Peyer's patch (tissue), 4 donors: ENCODE measurements at regions not wholly inside any gene's neighbourhood (a gene's known extent, or its start where the extent isn't known, plus 50 kb on each side); places are given as distances from the start of the nearest gene placed in this dataset.

Experiments
- DNase-seq, 3 donors: peaks; one replicate each; pipeline ENCODE4 v3.0.0-alpha.2; 2017 to 2019
- H3K27ac ChIP-seq, 4 donors: fragments of 200-600 bp; sonication (generic); one replicate each; pipeline ENCODE4 v1.5.1; 2016 to 2019
- H3K27me3 ChIP-seq, 2 donors: fragments of 200-600 bp; sonication (generic); one replicate each; pipeline ENCODE4 v1.5.1; 2019
- H3K36me3 ChIP-seq, 3 donors: fragments of 200-600 bp; sonication (generic); one replicate each; pipeline ENCODE4 v1.5.1; 2016 to 2019
- H3K4me1 ChIP-seq, 4 donors: fragments of 200-600 bp; sonication (generic); one replicate each; pipeline ENCODE4 v1.5.1; 2016 to 2019
- H3K4me3 ChIP-seq, 4 donors: fragments of 200-600 bp; sonication (generic); 1 replicate in 3 of 4; 2 replicates in 1 of 4; pipeline ENCODE4 v1.5.1; 2016 to 2019; ENCODE audit warnings: mild to moderate bottlenecking in 1 of 4
- H3K9me3 ChIP-seq, 4 donors: fragments of 200-600 bp; sonication (generic); one replicate each; pipeline ENCODE4 v1.5.1; 2016 to 2019; ENCODE audit warnings: mild to moderate bottlenecking in 1 of 4
- POLR2A ChIP-seq, 2 donors: fragments of 450-650 bp; IDR thresholded peaks; one replicate each; pipeline ENCODE4 v1.5.1; 2017; ENCODE audit warnings: antibody characterized with exemption in 2 of 2, mild to moderate bottlenecking in 2 of 2, moderate library complexity in 2 of 2
- TF ChIP-seq, protein P1 (sequence below), 6 experiments: fragments of 450-650 bp in 4 of 6; fragments of 200-600 bp in 2 of 6; sonication (generic) in 1 of 6; IDR thresholded peaks; one replicate each; pipeline ENCODE4 v1.5.1; 2017 to 2019; ENCODE audit warnings: antibody characterized with exemption in 6 of 6, mild to moderate bottlenecking in 3 of 6, moderate library complexity in 1 of 6

DNA sequence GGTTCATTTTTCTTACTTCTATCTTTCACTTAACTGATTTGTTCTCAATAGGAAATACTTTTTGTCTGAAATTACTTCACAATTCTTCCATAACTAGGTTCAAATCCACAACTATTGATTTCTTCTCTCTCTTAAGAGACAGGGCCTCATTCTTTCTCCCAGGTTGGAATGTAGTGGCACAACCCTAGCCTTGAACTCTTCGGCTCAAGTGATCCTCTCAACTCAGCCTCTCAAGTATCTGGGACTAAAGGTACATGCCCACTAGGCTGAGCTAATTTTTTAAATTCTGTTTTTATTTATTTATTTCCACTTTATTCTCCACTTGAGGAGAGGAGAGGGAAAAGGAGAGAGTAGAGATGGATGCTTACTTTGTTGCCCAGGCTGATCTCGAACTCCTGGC is 370.4 kb upstream of the PLXNA2 start:
- Histone ChIP-seq H3K9me3 (no peaks in the 10 kb centered on the region), H3K27me3 (no peaks in the 10 kb centered on the region), H3K4me1 (no peaks in the 10 kb centered on the region), H3K27ac (no peak overlapping the region), H3K4me3 (no peak overlapping the region), H3K36me3 (no peaks in the 10 kb centered on the region)
- no peak for DNase-seq
- TF ChIP-seq, protein P1, sequence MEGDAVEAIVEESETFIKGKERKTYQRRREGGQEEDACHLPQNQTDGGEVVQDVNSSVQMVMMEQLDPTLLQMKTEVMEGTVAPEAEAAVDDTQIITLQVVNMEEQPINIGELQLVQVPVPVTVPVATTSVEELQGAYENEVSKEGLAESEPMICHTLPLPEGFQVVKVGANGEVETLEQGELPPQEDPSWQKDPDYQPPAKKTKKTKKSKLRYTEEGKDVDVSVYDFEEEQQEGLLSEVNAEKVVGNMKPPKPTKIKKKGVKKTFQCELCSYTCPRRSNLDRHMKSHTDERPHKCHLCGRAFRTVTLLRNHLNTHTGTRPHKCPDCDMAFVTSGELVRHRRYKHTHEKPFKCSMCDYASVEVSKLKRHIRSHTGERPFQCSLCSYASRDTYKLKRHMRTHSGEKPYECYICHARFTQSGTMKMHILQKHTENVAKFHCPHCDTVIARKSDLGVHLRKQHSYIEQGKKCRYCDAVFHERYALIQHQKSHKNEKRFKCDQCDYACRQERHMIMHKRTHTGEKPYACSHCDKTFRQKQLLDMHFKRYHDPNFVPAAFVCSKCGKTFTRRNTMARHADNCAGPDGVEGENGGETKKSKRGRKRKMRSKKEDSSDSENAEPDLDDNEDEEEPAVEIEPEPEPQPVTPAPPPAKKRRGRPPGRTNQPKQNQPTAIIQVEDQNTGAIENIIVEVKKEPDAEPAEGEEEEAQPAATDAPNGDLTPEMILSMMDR (IDR thresholded peaks at IDR 0.05), result no peak
- TF ChIP-seq POLR2A (IDR thresholded peaks at IDR 0.05), result no peak

DNA sequence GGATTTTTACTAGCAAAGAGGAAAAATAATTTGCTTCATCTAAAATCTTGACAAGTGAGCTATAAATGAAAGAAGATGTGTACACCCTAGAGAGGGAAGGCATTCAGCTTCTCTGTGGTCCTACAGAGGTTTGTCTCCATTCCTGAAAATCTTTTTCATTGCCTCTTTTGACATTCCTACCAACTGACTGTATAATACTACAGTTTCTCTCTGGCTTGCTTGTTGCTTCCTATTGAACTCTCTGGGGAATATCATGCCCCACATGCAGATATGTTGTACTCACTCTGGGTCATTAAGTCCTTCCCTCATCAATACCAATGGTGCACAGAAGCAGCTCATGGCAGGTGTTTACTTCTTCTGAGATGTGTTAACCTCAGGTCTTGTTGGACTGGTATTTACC is 371.2 kb upstream of the PLXNA2 start:
- Histone ChIP-seq H3K9me3 (no peaks in the 10 kb centered on the region), H3K4me3 (no peak overlapping the region), H3K27me3 (no peaks in the 10 kb centered on the region), H3K27ac (no peak overlapping the region), H3K4me1 (no peaks in the 10 kb centered on the region), H3K36me3 (no peaks in the 10 kb centered on the region)
- TF ChIP-seq, protein P1 (IDR thresholded peaks at IDR 0.05), result no peak
- no peak for TF ChIP-seq POLR2A (IDR thresholded peaks at IDR 0.05)
- DNase-seq, result no peak

GRCh38 chr1:208616776-208617175 is 372.6 kb upstream of the PLXNA2 start:
- no peak for TF ChIP-seq POLR2A (IDR thresholded peaks at IDR 0.05)
- TF ChIP-seq, protein P1 (IDR thresholded peaks at IDR 0.05), result no peak
- Histone ChIP-seq H3K4me3 (no peak overlapping the region), H3K27me3 (no peaks in the 10 kb centered on the region), H3K4me1 (no peaks in the 10 kb centered on the region), H3K9me3 (no peaks in the 10 kb centered on the region), H3K36me3 (no peaks in the 10 kb centered on the region), H3K27ac (no peak overlapping the region)
- DNase-seq, result no peak

GRCh38 chr1:208628022-208628914 is 384.1 kb upstream of the PLXNA2 start:
- Histone ChIP-seq H3K4me1 (no peaks in the 10 kb centered on the region), H3K27me3 (no peaks in the 10 kb centered on the region), H3K9me3 (no peaks in the 10 kb centered on the region), H3K36me3 (no peaks in the 10 kb centered on the region), H3K4me3 (no peak overlapping the region), H3K27ac (no peak overlapping the region)
- TF ChIP-seq POLR2A (IDR thresholded peaks at IDR 0.05), result no peak
- DNase-seq, result no peak

- no peak for DNase-seq
- H3K4me3 ChIP-seq, result no peak overlapping the region
- TF ChIP-seq, protein P1 (IDR thresholded peaks at IDR 0.05), result no peak
- no peak for TF ChIP-seq POLR2A (IDR thresholded peaks at IDR 0.05)
- no peaks in the 10 kb centered on the region for H3K9me3 ChIP-seq
- no peaks in the 10 kb centered on the region for H3K36me3 ChIP-seq
- H3K27me3 ChIP-seq, result no peaks in the 10 kb centered on the region
- no peaks in the 10 kb centered on the region for H3K4me1 ChIP-seq
- no peak overlapping the region for H3K27ac ChIP-seq
Measured at GRCh38 chr1:208631092-208631491, 386.9 kb upstream of the PLXNA2 start.

DNA sequence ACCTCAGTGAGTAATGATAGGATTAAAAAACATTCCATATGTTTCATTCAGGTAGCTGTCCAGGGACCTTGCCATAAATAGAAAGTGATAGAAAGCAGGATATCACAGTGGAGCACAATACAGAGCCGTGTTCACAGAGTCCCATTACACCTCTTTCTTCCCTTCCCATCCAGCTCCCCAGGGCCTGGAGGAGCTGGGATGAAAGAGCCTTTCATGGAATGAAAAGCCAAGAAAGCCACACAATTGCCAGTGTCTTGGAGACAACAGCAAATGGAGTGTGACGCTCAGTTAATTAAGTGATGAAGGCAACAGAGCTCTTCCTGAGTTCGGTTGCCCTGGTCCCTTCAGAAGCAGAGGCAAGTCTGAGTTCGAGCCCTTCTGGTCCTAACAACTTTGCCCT is 387.3 kb upstream of the PLXNA2 start:
- Histone ChIP-seq H3K4me3 (no peak overlapping the region), H3K9me3 (no peaks in the 10 kb centered on the region), H3K27ac (no peak overlapping the region), H3K4me1 (no peaks in the 10 kb centered on the region), H3K27me3 (no peaks in the 10 kb centered on the region), H3K36me3 (no peaks in the 10 kb centered on the region)
- no peak for TF ChIP-seq POLR2A (IDR thresholded peaks at IDR 0.05)
- TF ChIP-seq, protein P1 (IDR thresholded peaks at IDR 0.05), result no peak
- DNase-seq, result no peak
